ENCODE measurements at regions not wholly inside any gene's neighbourhood (a gene's known extent, or its start where the extent isn't known, plus 50 kb on each side); places are given as distances from the start of the nearest gene placed in this dataset.

GRCh38 chr11:72512956-72513355, 78.6 kb upstream of the CLPB start:
- H3K9me2 ChIP-seq (replicated peaks; ENCODE audit: low read depth, low read length) = no peaks in the 10 kb centered on the region
- H3K4me2 ChIP-seq (ENCODE audit: low read depth, low read length, poor library complexity, severe bottlenecking) = no peak overlapping the region
- TF ChIP-seq EZH2phosphoT487 (IDR thresholded peaks at IDR 0.05; ENCODE audit: borderline replicate concordance) (no peak), CTCF (conservative IDR thresholded peaks at IDR 0.05; ENCODE audit: low read length) (no peak)

GRCh38 chr11:72511393-72512047, 77.2 kb upstream of the CLPB start:
- 0 out of 2 replicates have a peak, but pooled peaks cover 7% of the 10 kb centered on the region for H3K9me3 ChIP-seq (ENCODE audit: insufficient read depth, low read depth, low read length)
- no peak overlapping the region for H2AFZ ChIP-seq (ENCODE audit: low read length)
- TF ChIP-seq EZH2phosphoT487 (IDR thresholded peaks at IDR 0.05; ENCODE audit: borderline replicate concordance) (no peak), CTCF (conservative IDR thresholded peaks at IDR 0.05; ENCODE audit: low read length) (no peak)

More at GRCh38 chr11:72512956-72513355, 78.6 kb upstream of the CLPB start:
- H3K9ac ChIP-seq (ENCODE audit: low read depth, low read length, poor library complexity, severe bottlenecking) = no peak overlapping the region
- no peaks in the 10 kb centered on the region for H3K27me3 ChIP-seq (ENCODE audit: insufficient read depth, low read length, poor library complexity, severe bottlenecking)
- no peaks in the 10 kb centered on the region for H3K36me3 ChIP-seq (ENCODE audit: insufficient read depth, low read length)
- no peaks in the 10 kb centered on the region for H3F3A ChIP-seq (ENCODE audit: low read depth)
- no peaks in the 10 kb centered on the region for H4K20me1 ChIP-seq (ENCODE audit: insufficient read depth, low read length, poor library complexity, severe bottlenecking)
- no peaks in the 10 kb centered on the region for H3K79me2 ChIP-seq (ENCODE audit: insufficient read depth, low read length)
- no peak overlapping the region for H3K4me3 ChIP-seq (ENCODE audit: low read length, poor library complexity, severe bottlenecking)
- 0 out of 2 replicates have a peak, but pooled peaks cover 7% of the 10 kb centered on the region for H3K9me3 ChIP-seq (ENCODE audit: insufficient read depth, low read depth, low read length)
- no peak overlapping the region for H2AFZ ChIP-seq (ENCODE audit: low read length)
- no peaks in the 10 kb centered on the region for H3K4me1 ChIP-seq (ENCODE audit: insufficient read depth, low read length, poor library complexity, severe bottlenecking)

DNA sequence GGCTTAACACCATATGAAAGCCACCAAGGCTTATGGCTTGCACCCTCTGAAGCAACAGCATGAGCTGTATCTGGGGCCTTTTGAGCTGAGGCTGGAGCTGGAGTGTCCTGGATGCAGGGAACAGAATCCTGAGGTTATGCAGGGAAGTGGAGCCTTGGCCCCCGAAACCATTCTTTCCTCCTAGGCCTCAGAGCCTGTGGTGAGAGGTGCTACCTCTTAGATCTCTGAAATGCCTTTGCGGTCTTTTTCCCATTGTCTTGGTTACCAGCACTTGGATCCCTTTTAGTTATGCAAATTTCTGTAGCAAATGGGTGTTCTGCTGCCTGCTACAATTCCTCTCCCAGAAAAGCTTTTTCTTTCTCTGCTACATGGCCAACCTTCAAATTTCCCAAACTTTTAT, 72.7 kb upstream of the CLPB start:
- Histone ChIP-seq H3K9ac (ENCODE audit: low read depth, low read length, poor library complexity, severe bottlenecking) (no peak overlapping the region), H3K9me3 (ENCODE audit: insufficient read depth, low read depth, low read length) (0 out of 2 replicates have a peak, but pooled peaks cover 7% of the 10 kb centered on the region), H3K79me2 (ENCODE audit: insufficient read depth, low read length) (no peaks in the 10 kb centered on the region), H3K27me3 (ENCODE audit: insufficient read depth, low read length, poor library complexity, severe bottlenecking) (no peaks in the 10 kb centered on the region), H4K20me1 (ENCODE audit: insufficient read depth, low read length, poor library complexity, severe bottlenecking) (no peaks in the 10 kb centered on the region), H3K9me2 (replicated peaks; ENCODE audit: low read depth, low read length) (no peaks in the 10 kb centered on the region), H3F3A (ENCODE audit: low read depth) (no peaks in the 10 kb centered on the region), H3K4me1 (ENCODE audit: insufficient read depth, low read length, poor library complexity, severe bottlenecking) (no peaks in the 10 kb centered on the region), H2AFZ (ENCODE audit: low read length) (no peak overlapping the region), H3K4me2 (ENCODE audit: low read depth, low read length, poor library complexity, severe bottlenecking) (no peak overlapping the region), H3K36me3 (ENCODE audit: insufficient read depth, low read length) (no peaks in the 10 kb centered on the region), H3K4me3 (ENCODE audit: low read length, poor library complexity, severe bottlenecking) (no peak overlapping the region)
- TF ChIP-seq CTCF (conservative IDR thresholded peaks at IDR 0.05; ENCODE audit: low read length) (no peak), EZH2phosphoT487 (IDR thresholded peaks at IDR 0.05; ENCODE audit: borderline replicate concordance) (no peak)

More at GRCh38 chr11:72511393-72512047, 77.2 kb upstream of the CLPB start:
- Histone ChIP-seq H3K4me3 (ENCODE audit: low read length, poor library complexity, severe bottlenecking) (no peak overlapping the region), H3F3A (ENCODE audit: low read depth) (no peaks in the 10 kb centered on the region), H4K20me1 (ENCODE audit: insufficient read depth, low read length, poor library complexity, severe bottlenecking) (no peaks in the 10 kb centered on the region), H3K9ac (ENCODE audit: low read depth, low read length, poor library complexity, severe bottlenecking) (no peak overlapping the region), H3K4me1 (ENCODE audit: insufficient read depth, low read length, poor library complexity, severe bottlenecking) (no peaks in the 10 kb centered on the region), H3K79me2 (ENCODE audit: insufficient read depth, low read length) (no peaks in the 10 kb centered on the region), H3K4me2 (ENCODE audit: low read depth, low read length, poor library complexity, severe bottlenecking) (no peak overlapping the region), H3K27me3 (ENCODE audit: insufficient read depth, low read length, poor library complexity, severe bottlenecking) (no peaks in the 10 kb centered on the region), H3K9me2 (replicated peaks; ENCODE audit: low read depth, low read length) (no peaks in the 10 kb centered on the region), H3K36me3 (ENCODE audit: insufficient read depth, low read length) (no peaks in the 10 kb centered on the region)

Data from Loucy (cell line).